ENCODE measurements at regions not wholly inside any gene's neighbourhood (a gene's known extent, or its start where the extent isn't known, plus 50 kb on each side); places are given as distances from the start of the nearest gene placed in this dataset.

DNA sequence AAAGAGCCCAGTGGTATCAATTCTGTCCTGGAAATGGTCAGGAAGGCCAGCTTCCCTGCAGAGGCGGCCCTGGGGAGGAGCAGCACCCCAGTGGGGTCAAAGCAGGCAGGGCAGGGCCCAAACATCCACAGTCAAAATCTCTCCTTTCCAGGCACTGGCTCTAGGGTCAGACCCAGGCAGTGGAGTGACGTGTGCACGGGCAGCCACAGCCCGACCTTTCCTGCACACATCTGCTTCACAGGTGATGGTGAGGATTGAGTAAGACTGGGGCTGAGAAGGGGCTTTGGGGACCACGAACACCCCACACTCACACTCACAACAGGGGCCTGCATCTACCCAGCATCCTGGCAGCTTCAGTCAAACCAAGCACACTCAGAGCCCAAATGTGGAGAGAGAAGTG is 97.8 kb upstream of the GLI2 start:
- Histone ChIP-seq H3K36me3 (ENCODE audit: low read depth, low read length) (no peaks in the 10 kb centered on the region), H3F3A (ENCODE audit: low read length, unreplicated experiment) (no peaks in the 10 kb centered on the region), H3K9me3 (ENCODE audit: low read length) (no peaks in the 10 kb centered on the region), H3K4me1 (ENCODE audit: insufficient read depth, low read length) (no peaks in the 10 kb centered on the region), H2AFZ (ENCODE audit: low read length) (no peak overlapping the region), H3K27me3 (ENCODE audit: low read length) (no peaks in the 10 kb centered on the region), H3K9me2 (replicated peaks; ENCODE audit: low read length) (no peaks in the 10 kb centered on the region), H4K20me1 (ENCODE audit: low read length) (no peaks in the 10 kb centered on the region), H3K79me2 (ENCODE audit: low read length) (no peaks in the 10 kb centered on the region), H3K4me3 (ENCODE audit: low read length) (no peak overlapping the region), H3K4me2 (ENCODE audit: low read length) (no peak overlapping the region), H3K27ac (ENCODE audit: low read length) (no peak overlapping the region), H3K9ac (ENCODE audit: low read length) (no peak overlapping the region)
- no peak for DNase-seq
- no peak for ATAC-seq
- TF ChIP-seq EZH2 (IDR thresholded peaks at IDR 0.05; ENCODE audit: low read length, unreplicated experiment), result no peak
- TF ChIP-seq, protein P1, sequence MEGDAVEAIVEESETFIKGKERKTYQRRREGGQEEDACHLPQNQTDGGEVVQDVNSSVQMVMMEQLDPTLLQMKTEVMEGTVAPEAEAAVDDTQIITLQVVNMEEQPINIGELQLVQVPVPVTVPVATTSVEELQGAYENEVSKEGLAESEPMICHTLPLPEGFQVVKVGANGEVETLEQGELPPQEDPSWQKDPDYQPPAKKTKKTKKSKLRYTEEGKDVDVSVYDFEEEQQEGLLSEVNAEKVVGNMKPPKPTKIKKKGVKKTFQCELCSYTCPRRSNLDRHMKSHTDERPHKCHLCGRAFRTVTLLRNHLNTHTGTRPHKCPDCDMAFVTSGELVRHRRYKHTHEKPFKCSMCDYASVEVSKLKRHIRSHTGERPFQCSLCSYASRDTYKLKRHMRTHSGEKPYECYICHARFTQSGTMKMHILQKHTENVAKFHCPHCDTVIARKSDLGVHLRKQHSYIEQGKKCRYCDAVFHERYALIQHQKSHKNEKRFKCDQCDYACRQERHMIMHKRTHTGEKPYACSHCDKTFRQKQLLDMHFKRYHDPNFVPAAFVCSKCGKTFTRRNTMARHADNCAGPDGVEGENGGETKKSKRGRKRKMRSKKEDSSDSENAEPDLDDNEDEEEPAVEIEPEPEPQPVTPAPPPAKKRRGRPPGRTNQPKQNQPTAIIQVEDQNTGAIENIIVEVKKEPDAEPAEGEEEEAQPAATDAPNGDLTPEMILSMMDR (conservative IDR thresholded peaks at IDR 0.05; ENCODE audit: low read depth, low read length), result no peak
- ChIA-PET POLR2A (ENCODE audit: unreplicated experiment) (no interaction called here), CTCF (no interaction called here)
- no TSS peak for BruUV-seq (replicated peaks)
- intact Hi-C loops (cut with micrococcal nuclease), result no loop called here

GRCh38 chr2:120638450-120638849 is 97.2 kb upstream of the GLI2 start:
- no peaks in the 10 kb centered on the region for H4K20me1 ChIP-seq (ENCODE audit: low read length)
- no peaks in the 10 kb centered on the region for H3K27me3 ChIP-seq (ENCODE audit: low read length)

GRCh38 chr2:120641366-120641771 is 94.3 kb upstream of the GLI2 start:
- Histone ChIP-seq H4K20me1 (ENCODE audit: low read length) (no peaks in the 10 kb centered on the region), H3F3A (ENCODE audit: low read length, unreplicated experiment) (no peaks in the 10 kb centered on the region), H3K9ac (ENCODE audit: low read length) (no peak overlapping the region), H3K9me2 (replicated peaks; ENCODE audit: low read length) (no peaks in the 10 kb centered on the region), H3K9me3 (ENCODE audit: low read length) (no peaks in the 10 kb centered on the region), H3K27ac (ENCODE audit: low read length) (no peak overlapping the region), H3K36me3 (ENCODE audit: low read depth, low read length) (no peaks in the 10 kb centered on the region), H3K27me3 (ENCODE audit: low read length) (no peaks in the 10 kb centered on the region), H3K4me3 (ENCODE audit: low read length) (no peak overlapping the region), H3K79me2 (ENCODE audit: low read length) (no peaks in the 10 kb centered on the region), H3K4me2 (ENCODE audit: low read length) (no peak overlapping the region), H2AFZ (ENCODE audit: low read length) (no peak overlapping the region), H3K4me1 (ENCODE audit: insufficient read depth, low read length) (no peaks in the 10 kb centered on the region)
- BruUV-seq (replicated peaks), result no TSS peak
- ATAC-seq (no peak), DNase-seq (no peak)
- TF ChIP-seq, protein P1 (conservative IDR thresholded peaks at IDR 0.05; ENCODE audit: low read depth, low read length), result no peak
- no peak for TF ChIP-seq EZH2 (IDR thresholded peaks at IDR 0.05; ENCODE audit: low read length, unreplicated experiment)
- TF ChIP-seq EZH2phosphoT487 (IDR thresholded peaks at IDR 0.05; ENCODE audit: borderline replicate concordance, low read length), result no peak
- ChIA-PET POLR2A (ENCODE audit: unreplicated experiment) (no interaction called here), CTCF (no interaction called here)
- intact Hi-C loops (cut with micrococcal nuclease), result no loop called here

More at GRCh38 chr2:120638450-120638849, 97.2 kb upstream of the GLI2 start:
- CTCF ChIA-PET, result no interaction called here
- TF ChIP-seq, protein P1 (conservative IDR thresholded peaks at IDR 0.05; ENCODE audit: low read depth, low read length), result no peak
- no peak for TF ChIP-seq EZH2 (IDR thresholded peaks at IDR 0.05; ENCODE audit: low read length, unreplicated experiment)
- no peak for TF ChIP-seq EZH2phosphoT487 (IDR thresholded peaks at IDR 0.05; ENCODE audit: borderline replicate concordance, low read length)
- H3K4me2 ChIP-seq (ENCODE audit: low read length), result no peak overlapping the region
- ATAC-seq (no peak), DNase-seq (no peak)
- no peaks in the 10 kb centered on the region for H3F3A ChIP-seq (ENCODE audit: low read length, unreplicated experiment)
- H2AFZ ChIP-seq (ENCODE audit: low read length), result no peak overlapping the region
- no peaks in the 10 kb centered on the region for H3K9me3 ChIP-seq (ENCODE audit: low read length)
- intact Hi-C loops (cut with micrococcal nuclease), result no loop called here
- no peak overlapping the region for H3K4me3 ChIP-seq (ENCODE audit: low read length)
- H3K79me2 ChIP-seq (ENCODE audit: low read length), result no peaks in the 10 kb centered on the region
- no peaks in the 10 kb centered on the region for H3K36me3 ChIP-seq (ENCODE audit: low read depth, low read length)
- H3K9me2 ChIP-seq (replicated peaks; ENCODE audit: low read length), result no peaks in the 10 kb centered on the region
- H3K9ac ChIP-seq (ENCODE audit: low read length), result no peak overlapping the region
- H3K27ac ChIP-seq (ENCODE audit: low read length), result no peak overlapping the region
- BruUV-seq (replicated peaks), result no TSS peak
- POLR2A ChIA-PET (ENCODE audit: unreplicated experiment), result no interaction called here
- no peaks in the 10 kb centered on the region for H3K4me1 ChIP-seq (ENCODE audit: insufficient read depth, low read length)

Measured in PC-3 (cell line).